SHP77 treated with DMSO at 0.1 percent for 48 hours (cell line): ENCODE measurements at regions not wholly inside any gene's neighbourhood (a gene's known extent, or its start where the extent isn't known, plus 50 kb on each side); places are given as distances from the start of the nearest gene placed in this dataset.

Experiments used
- DNase-seq: peaks from one replicate; lab custom pipeline; 2025; lab: John Stamatoyannopoulos, UW

- DNase-seq: no peak
Observed at GRCh38 chr10:10853954-10854353, 163.7 kb upstream of the CELF2 start.

GRCh38 chr10:10854725-10855124 is 162.9 kb upstream of the CELF2 start:
- DNase-seq: no peak

GRCh38 chr10:10855151-10855581 is 162.5 kb upstream of the CELF2 start:
- no peak for DNase-seq

GRCh38 chr10:10860455-10860976 is 157.2 kb upstream of the CELF2 start:
- no peak for DNase-seq

GRCh38 chr10:10865303-10865702 is 152.4 kb upstream of the CELF2 start:
- no peak for DNase-seq

- no peak for DNase-seq
Observed at GRCh38 chr10:10865913-10866312, 151.8 kb upstream of the CELF2 start.

GRCh38 chr10:10869592-10869991 is 148.1 kb upstream of the CELF2 start:
- no peak for DNase-seq

- no peak for DNase-seq
Observed at GRCh38 chr10:10870523-10871241, 147.0 kb upstream of the CELF2 start.

GRCh38 chr10:10871352-10871751 is 146.3 kb upstream of the CELF2 start:
- DNase-seq: no peak

- DNase-seq: no peak
Observed at GRCh38 chr10:10872035-10872673, 145.5 kb upstream of the CELF2 start.

- DNase-seq: no peak
Observed at GRCh38 chr10:10872764-10873163, 144.9 kb upstream of the CELF2 start.

- no peak for DNase-seq
Observed at GRCh38 chr10:10873289-10873688, 144.4 kb upstream of the CELF2 start.

GRCh38 chr10:10873915-10874314 is 143.8 kb upstream of the CELF2 start:
- no peak for DNase-seq

- DNase-seq: no peak
Observed at GRCh38 chr10:10878963-10879362, 138.7 kb upstream of the CELF2 start.

GRCh38 chr10:10881117-10881813 is 136.4 kb upstream of the CELF2 start:
- DNase-seq: no peak

GRCh38 chr10:10883737-10884136 is 133.9 kb upstream of the CELF2 start:
- no peak for DNase-seq

- DNase-seq: no peak
Observed at GRCh38 chr10:10886861-10887531, 130.7 kb upstream of the CELF2 start.

- no peak for DNase-seq
Observed at GRCh38 chr10:10891124-10892082, 126.3 kb upstream of the CELF2 start.

- no peak for DNase-seq
Observed at GRCh38 chr10:10892290-10892875, 125.3 kb upstream of the CELF2 start.

GRCh38 chr10:10897400-10897799 is 120.3 kb upstream of the CELF2 start:
- DNase-seq: no peak

GRCh38 chr10:10901906-10902305 is 115.8 kb upstream of the CELF2 start:
- no peak for DNase-seq
